SK-N-SH treated with all-trans-retinoic acid at 6 μM for 48 hours (cell line): ENCODE measurements at regions not wholly inside any gene's neighbourhood (a gene's known extent, or its start where the extent isn't known, plus 50 kb on each side); places are given as distances from the start of the nearest gene placed in this dataset.

Experiments
- ATAC-seq: fragments of 200-7000 bp; cut with Tn5 transposase; 3 replicates; pipeline ENCODE4 v1.9.1; 2020; ENCODE audit warnings: mild to moderate bottlenecking, moderate library complexity
- ARNTL ChIP-seq: fragments of 450-650 bp; formaldehyde crosslinking; IDR thresholded peaks from 2 replicates; pipeline ENCODE4 v1.5.0; 2020; ENCODE audit warnings: low read depth, mild to moderate bottlenecking, moderate library complexity, borderline replicate concordance
- BACH2 ChIP-seq: fragments of 250-450 bp; sonication (Bioruptor Pico); IDR thresholded peaks from 2 replicates; pipeline ENCODE4 v1.9.0; 2021; ENCODE audit warnings: mild to moderate bottlenecking, borderline replicate concordance
- CSDC2 ChIP-seq: fragments of 250-450 bp; sonication (Bioruptor Pico); IDR thresholded peaks from 2 replicates; pipeline ENCODE4 v1.5.0; 2020; ENCODE audit warnings: mild to moderate bottlenecking, moderate library complexity
- ESRRG ChIP-seq: fragments of 250-450 bp; sonication (Bioruptor Pico); IDR thresholded peaks from 2 replicates; pipeline ENCODE4 v1.6.1; 2021; ENCODE audit warnings: mild to moderate bottlenecking
- GLIS3 ChIP-seq: fragments of 250-450 bp; sonication (Bioruptor Pico); IDR thresholded peaks from 2 replicates; pipeline ENCODE4 v1.5.0; 2020; ENCODE audit warnings: mild to moderate bottlenecking, moderate library complexity
- ISL1 ChIP-seq: fragments of 250-450 bp; sonication (Bioruptor Pico); IDR thresholded peaks from 2 replicates; pipeline ENCODE4 v2.1.2; 2022; ENCODE audit warnings: mild to moderate bottlenecking, moderate library complexity
- OSR1 ChIP-seq: fragments of 250-450 bp; sonication (Bioruptor Pico); IDR thresholded peaks from 2 replicates; pipeline ENCODE4 v1.8.0; 2022; ENCODE audit warnings: moderate library complexity, mild to moderate bottlenecking, inconsistent platforms
- PPARA ChIP-seq: fragments of 250-450 bp; sonication (Bioruptor Pico); IDR thresholded peaks from 2 replicates; pipeline ENCODE4 v1.5.0; 2020; ENCODE audit warnings: mild to moderate bottlenecking, borderline replicate concordance
- SNAI2 ChIP-seq: fragments of 250-450 bp; sonication (Bioruptor Pico); IDR thresholded peaks from 2 replicates; pipeline ENCODE4 v1.5.0; 2020; ENCODE audit warnings: mild to moderate bottlenecking, moderate library complexity
- TCF4 ChIP-seq: fragments of 250-450 bp; sonication (Bioruptor Pico); IDR thresholded peaks from 2 replicates; pipeline ENCODE4 v1.8.0; 2021; ENCODE audit warnings: mild to moderate bottlenecking, moderate library complexity, borderline replicate concordance
- ZFP3 ChIP-seq: fragments of 250-450 bp; sonication (Bioruptor Pico); IDR thresholded peaks from 2 replicates; pipeline ENCODE4 v1.5.0; 2020; ENCODE audit warnings: mild to moderate bottlenecking, moderate library complexity
- ZNF565 ChIP-seq: fragments of 450-650 bp; formaldehyde crosslinking; conservative IDR thresholded peaks from 2 replicates; pipeline ENCODE4 v1.5.0; 2020; ENCODE audit warnings: low read depth, mild to moderate bottlenecking, moderate library complexity
- ZNF70 ChIP-seq: fragments of 450-650 bp; formaldehyde crosslinking; IDR thresholded peaks from 2 replicates; pipeline ENCODE4 v1.5.0; 2020; ENCODE audit warnings: mild to moderate bottlenecking, moderate library complexity
- ZNF8 ChIP-seq: fragments of 450-650 bp; formaldehyde crosslinking; IDR thresholded peaks from 2 replicates; pipeline ENCODE4 v1.5.0; 2020; ENCODE audit warnings: mild to moderate bottlenecking, moderate library complexity
- TF ChIP-seq, protein P1 (sequence below): fragments of 250-450 bp; sonication (Bioruptor Pico); IDR thresholded peaks from 2 replicates; pipeline ENCODE4 v1.8.0; 2020; ENCODE audit warnings: mild to moderate bottlenecking, moderate library complexity, borderline replicate concordance
- TF ChIP-seq, protein P2 (sequence below): fragments of 250-450 bp; sonication (Bioruptor Pico); IDR thresholded peaks from 2 replicates; pipeline ENCODE4 v1.5.1; 2021; ENCODE audit warnings: mild to moderate bottlenecking, moderate library complexity
- TF ChIP-seq, protein P3 (sequence below): fragments of 250-450 bp; sonication (Bioruptor Pico); IDR thresholded peaks from 2 replicates; pipeline ENCODE4 v1.5.0; 2020; ENCODE audit warnings: mild to moderate bottlenecking, moderate library complexity

DNA sequence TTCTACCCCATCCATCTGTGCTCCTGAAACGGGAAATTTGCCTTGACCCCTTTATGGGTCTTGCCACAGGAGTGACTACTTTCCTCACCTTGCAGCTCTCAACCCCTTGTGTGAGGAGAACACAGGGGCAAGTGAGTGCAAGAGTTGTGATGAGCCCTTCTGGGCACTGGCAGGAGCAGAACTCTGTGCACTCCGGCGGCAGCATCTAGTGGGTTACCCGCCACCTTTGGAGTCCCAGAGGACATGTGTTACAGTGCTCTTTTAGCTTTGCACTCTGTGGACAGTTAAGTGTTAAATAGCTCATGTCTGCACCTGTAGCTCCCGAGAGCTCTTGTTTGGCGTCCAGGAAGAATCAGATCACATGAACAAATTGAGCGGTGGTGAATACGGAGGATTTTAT, 940.2 kb downstream of the GRIK2 start (continued):
- TF ChIP-seq, protein P1, sequence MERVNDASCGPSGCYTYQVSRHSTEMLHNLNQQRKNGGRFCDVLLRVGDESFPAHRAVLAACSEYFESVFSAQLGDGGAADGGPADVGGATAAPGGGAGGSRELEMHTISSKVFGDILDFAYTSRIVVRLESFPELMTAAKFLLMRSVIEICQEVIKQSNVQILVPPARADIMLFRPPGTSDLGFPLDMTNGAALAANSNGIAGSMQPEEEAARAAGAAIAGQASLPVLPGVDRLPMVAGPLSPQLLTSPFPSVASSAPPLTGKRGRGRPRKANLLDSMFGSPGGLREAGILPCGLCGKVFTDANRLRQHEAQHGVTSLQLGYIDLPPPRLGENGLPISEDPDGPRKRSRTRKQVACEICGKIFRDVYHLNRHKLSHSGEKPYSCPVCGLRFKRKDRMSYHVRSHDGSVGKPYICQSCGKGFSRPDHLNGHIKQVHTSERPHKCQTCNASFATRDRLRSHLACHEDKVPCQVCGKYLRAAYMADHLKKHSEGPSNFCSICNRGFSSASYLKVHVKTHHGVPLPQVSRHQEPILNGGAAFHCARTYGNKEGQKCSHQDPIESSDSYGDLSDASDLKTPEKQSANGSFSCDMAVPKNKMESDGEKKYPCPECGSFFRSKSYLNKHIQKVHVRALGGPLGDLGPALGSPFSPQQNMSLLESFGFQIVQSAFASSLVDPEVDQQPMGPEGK (CRISPR knock-in tag): no peak
- TF ChIP-seq ZNF8 (CRISPR knock-in tag) (no peak), ESRRG (CRISPR knock-in tag) (no peak), OSR1 (CRISPR knock-in tag) (no peak)
- TF ChIP-seq, all 23 proteins: peak for 0

DNA sequence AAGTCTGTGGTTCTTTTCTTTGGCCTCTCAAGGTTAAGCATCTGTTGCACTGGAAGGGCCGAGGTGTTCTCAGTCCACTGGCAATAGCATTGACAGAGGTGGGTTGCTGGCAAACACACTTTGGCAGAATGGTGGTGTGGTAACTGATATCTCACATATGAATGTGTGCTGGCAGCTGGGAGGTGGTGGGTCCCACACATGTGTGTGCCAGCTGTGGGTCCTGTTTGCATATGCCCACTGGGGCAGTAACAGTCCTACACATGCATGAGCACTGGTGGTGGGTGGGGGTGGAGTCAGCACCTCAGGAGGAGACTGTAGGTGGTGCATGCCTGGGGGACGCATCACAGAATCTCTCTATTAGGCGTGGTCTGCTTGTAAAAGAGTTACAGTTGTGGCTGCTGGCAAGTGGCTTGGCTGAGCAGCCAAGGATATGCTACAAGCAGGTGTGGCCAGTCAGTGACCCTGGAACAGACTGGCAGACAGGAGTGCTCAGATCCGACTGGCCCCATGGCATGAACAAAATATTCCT, 934.3 kb downstream of the GRIK2 start:
- TF ChIP-seq, protein P2, sequence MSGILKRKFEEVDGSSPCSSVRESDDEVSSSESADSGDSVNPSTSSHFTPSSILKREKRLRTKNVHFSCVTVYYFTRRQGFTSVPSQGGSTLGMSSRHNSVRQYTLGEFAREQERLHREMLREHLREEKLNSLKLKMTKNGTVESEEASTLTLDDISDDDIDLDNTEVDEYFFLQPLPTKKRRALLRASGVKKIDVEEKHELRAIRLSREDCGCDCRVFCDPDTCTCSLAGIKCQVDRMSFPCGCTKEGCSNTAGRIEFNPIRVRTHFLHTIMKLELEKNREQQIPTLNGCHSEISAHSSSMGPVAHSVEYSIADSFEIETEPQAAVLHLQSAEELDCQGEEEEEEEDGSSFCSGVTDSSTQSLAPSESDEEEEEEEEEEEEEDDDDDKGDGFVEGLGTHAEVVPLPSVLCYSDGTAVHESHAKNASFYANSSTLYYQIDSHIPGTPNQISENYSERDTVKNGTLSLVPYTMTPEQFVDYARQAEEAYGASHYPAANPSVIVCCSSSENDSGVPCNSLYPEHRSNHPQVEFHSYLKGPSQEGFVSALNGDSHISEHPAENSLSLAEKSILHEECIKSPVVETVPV (CRISPR knock-in tag): no peak
- TF ChIP-seq GLIS3 (no peak), ZNF70 (CRISPR knock-in tag) (no peak), ISL1 (CRISPR knock-in tag) (no peak), OSR1 (CRISPR knock-in tag) (no peak)
- ATAC-seq: no peak

DNA sequence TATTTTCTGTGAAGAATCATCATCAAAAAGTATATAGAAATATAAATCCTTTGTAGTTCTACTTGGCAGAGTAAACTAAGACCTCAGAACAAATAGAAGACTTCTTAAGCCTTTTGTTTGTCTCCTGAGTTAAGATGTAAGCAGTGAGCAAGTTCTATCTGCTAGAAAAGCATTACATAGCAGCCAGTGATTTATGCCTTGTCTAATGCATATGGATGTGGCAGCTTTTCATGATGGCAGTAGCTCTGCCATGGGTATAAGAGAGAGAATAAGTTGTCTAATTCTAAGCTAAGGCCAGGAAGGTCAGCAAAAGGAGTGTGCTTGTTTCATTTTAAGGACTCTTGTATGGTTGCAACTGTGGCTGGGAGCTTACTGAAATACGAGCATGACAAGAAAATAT, 920.2 kb downstream of the GRIK2 start:
- ATAC-seq: no peak
- no peak for TF ChIP-seq BACH2 (CRISPR knock-in tag)

DNA sequence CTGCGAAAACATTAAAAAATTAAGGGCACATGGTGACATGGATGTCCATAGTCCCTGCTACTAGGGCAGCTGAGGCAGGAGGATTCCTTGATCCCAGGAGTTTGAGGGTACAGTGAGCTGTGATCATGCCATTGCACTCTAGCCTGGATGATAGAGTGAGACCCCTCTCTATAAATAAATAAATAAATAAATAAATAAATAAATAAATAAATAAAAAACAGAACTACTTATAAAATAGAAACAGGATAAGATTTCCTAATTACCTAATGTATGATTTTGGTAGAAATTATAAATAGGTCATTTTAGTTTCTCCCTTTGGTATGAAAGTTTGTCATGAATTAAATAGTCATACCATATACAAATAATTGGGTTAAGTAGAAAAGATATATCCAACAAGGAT, 916.2 kb downstream of the GRIK2 start:
- no peak for TF ChIP-seq SNAI2 (CRISPR knock-in tag)
- no peak for TF ChIP-seq TCF4
- TF ChIP-seq ESRRG (CRISPR knock-in tag): no peak
- no peak for TF ChIP-seq PPARA (CRISPR knock-in tag)
- TF ChIP-seq ZNF565: no peak
- no peak for TF ChIP-seq ZNF70 (CRISPR knock-in tag)
- no peak for TF ChIP-seq ZNF8 (CRISPR knock-in tag)
- no peak for TF ChIP-seq BACH2 (CRISPR knock-in tag)
- TF ChIP-seq, protein P2 (CRISPR knock-in tag): no peak
- no peak for TF ChIP-seq ISL1 (CRISPR knock-in tag)
- TF ChIP-seq ZFP3 (CRISPR knock-in tag): no peak
- TF ChIP-seq ARNTL: no peak
- TF ChIP-seq CSDC2: no peak
- TF ChIP-seq, protein P3, sequence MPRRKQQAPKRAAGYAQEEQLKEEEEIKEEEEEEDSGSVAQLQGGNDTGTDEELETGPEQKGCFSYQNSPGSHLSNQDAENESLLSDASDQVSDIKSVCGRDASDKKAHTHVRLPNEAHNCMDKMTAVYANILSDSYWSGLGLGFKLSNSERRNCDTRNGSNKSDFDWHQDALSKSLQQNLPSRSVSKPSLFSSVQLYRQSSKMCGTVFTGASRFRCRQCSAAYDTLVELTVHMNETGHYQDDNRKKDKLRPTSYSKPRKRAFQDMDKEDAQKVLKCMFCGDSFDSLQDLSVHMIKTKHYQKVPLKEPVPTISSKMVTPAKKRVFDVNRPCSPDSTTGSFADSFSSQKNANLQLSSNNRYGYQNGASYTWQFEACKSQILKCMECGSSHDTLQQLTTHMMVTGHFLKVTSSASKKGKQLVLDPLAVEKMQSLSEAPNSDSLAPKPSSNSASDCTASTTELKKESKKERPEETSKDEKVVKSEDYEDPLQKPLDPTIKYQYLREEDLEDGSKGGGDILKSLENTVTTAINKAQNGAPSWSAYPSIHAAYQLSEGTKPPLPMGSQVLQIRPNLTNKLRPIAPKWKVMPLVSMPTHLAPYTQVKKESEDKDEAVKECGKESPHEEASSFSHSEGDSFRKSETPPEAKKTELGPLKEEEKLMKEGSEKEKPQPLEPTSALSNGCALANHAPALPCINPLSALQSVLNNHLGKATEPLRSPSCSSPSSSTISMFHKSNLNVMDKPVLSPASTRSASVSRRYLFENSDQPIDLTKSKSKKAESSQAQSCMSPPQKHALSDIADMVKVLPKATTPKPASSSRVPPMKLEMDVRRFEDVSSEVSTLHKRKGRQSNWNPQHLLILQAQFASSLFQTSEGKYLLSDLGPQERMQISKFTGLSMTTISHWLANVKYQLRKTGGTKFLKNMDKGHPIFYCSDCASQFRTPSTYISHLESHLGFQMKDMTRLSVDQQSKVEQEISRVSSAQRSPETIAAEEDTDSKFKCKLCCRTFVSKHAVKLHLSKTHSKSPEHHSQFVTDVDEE (CRISPR knock-in tag): no peak
- TF ChIP-seq, all 23 proteins: peak for 0
- no peak for ATAC-seq

DNA sequence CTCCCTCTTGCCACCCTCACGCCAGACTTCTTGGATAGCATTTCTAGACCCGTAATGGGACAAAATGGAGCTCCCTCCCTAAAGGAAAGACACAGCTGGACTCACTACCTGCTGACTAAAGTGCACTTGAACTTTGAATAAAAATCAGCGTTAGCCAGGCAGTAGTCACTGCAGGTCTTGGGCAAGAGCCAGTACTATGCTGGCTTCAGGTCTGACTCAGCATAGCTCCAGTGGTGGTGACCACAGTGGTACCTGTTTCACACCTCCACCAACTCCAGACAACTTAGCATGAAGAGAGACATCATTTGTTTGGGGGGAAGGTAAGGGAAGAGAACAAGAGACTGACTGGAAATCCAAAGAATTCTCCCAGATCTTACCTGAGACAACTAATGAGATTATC, 906.8 kb downstream of the GRIK2 start:
- no peak for TF ChIP-seq PPARA (CRISPR knock-in tag)
- TF ChIP-seq, protein P1 (CRISPR knock-in tag): no peak
- TF ChIP-seq ZNF565: no peak
- no peak for TF ChIP-seq BACH2 (CRISPR knock-in tag)
- TF ChIP-seq, protein P3 (CRISPR knock-in tag): no peak
- TF ChIP-seq ESRRG (CRISPR knock-in tag): no peak
- TF ChIP-seq OSR1 (CRISPR knock-in tag): no peak
- no peak for ATAC-seq
